ENCODE measurements at regions not wholly inside any gene's neighbourhood (a gene's known extent, or its start where the extent isn't known, plus 50 kb on each side); places are given as distances from the start of the nearest gene placed in this dataset.
A peak's percentile ranks its signal among the peaks of the same experiment; 100 is the strongest.

DNA sequence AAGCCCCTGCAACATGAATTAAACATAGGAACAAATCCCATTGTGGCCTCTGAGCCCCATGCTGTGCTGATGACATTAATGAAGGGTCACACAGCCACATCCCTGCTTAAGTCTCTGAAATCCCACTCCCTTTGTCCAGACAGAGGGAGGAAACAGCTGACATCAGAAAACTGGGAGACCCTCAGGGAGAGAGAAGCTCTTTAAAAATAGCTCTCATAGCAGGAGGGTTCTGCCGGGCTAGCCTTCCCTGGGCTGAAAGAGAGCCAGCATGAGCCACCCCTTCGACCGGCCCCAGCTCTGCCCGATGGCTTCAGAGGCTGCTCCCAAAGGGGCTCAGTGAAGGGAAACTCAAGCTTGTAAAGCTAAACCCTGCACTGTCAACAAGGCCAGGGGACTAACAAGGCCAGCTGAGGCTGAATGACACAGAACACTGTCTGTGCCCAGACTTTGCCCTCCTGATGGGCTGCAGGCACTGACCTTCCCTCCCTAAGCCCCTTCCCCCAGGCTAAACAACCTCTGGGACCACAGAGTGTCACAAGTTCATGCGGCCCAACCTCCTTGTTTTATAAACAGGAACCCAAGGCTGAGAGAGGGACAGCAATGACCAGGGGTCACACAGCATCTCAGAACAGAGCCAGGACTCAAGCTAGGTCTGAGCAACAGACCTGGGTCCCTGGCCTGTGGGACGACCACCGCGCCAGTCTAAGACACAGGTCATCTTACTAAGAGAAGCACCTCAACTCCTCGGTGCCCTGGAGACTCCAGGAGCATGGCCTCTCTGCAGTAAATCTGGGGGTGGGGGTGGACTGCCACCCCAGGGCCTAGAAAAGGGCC is 163.8 kb downstream of the CHST1 start (continued):
- no peak for TF ChIP-seq LCORL (IDR thresholded peaks at IDR 0.05)
- peak; percentile 66; the same call in 1 of the 2 replicates for TF ChIP-seq LCORL (CRISPR knock-in tag; IDR thresholded peaks at IDR 0.05)
- TF ChIP-seq, protein P1, sequence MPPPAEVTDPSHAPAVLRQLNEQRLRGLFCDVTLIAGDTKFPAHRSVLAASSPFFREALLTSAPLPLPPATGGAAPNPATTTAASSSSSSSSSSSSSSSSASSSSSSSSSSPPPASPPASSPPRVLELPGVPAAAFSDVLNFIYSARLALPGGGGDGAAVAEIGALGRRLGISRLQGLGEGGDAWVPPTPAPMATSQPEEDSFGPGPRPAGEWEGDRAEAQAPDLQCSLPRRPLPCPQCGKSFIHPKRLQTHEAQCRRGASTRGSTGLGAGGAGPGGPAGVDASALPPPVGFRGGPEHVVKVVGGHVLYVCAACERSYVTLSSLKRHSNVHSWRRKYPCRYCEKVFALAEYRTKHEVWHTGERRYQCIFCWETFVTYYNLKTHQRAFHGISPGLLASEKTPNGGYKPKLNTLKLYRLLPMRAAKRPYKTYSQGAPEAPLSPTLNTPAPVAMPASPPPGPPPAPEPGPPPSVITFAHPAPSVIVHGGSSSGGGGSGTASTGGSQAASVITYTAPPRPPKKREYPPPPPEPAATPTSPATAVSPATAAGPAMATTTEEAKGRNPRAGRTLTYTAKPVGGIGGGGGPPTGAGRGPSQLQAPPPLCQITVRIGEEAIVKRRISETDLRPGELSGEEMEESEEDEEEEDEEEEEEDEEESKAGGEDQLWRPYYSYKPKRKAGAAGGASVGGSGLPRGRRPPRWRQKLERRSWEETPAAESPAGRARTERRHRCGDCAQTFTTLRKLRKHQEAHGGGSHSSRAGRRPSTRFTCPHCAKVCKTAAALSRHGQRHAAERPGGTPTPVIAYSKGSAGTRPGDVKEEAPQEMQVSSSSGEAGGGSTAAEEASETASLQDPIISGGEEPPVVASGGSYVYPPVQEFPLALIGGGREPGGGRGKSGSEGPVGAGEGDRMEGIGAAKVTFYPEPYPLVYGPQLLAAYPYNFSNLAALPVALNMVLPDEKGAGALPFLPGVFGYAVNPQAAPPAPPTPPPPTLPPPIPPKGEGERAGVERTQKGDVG (CRISPR knock-in tag; IDR thresholded peaks at IDR 0.05; ENCODE audit: borderline replicate concordance) = no peak
- TF ChIP-seq GATAD1 (CRISPR knock-in tag; IDR thresholded peaks at IDR 0.05) = no peak
- TF ChIP-seq SP2 (CRISPR knock-in tag; IDR thresholded peaks at IDR 0.05) = no peak
- peak; percentile 45; the same call in 1 of the 2 replicates for TF ChIP-seq RXRB (CRISPR knock-in tag; IDR thresholded peaks at IDR 0.05; ENCODE audit: borderline replicate concordance)
- no peak for TF ChIP-seq SMC3 (IDR thresholded peaks at IDR 0.05; ENCODE audit: low read length)
- no peak for TF ChIP-seq RARG (CRISPR knock-in tag; IDR thresholded peaks at IDR 0.05; ENCODE audit: low read depth)
- TF ChIP-seq, protein P2, sequence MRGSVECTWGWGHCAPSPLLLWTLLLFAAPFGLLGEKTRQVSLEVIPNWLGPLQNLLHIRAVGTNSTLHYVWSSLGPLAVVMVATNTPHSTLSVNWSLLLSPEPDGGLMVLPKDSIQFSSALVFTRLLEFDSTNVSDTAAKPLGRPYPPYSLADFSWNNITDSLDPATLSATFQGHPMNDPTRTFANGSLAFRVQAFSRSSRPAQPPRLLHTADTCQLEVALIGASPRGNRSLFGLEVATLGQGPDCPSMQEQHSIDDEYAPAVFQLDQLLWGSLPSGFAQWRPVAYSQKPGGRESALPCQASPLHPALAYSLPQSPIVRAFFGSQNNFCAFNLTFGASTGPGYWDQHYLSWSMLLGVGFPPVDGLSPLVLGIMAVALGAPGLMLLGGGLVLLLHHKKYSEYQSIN (CRISPR knock-in tag; IDR thresholded peaks at IDR 0.05; ENCODE audit: borderline replicate concordance) = no peak
- no peak for TF ChIP-seq KLF12 (CRISPR knock-in tag; IDR thresholded peaks at IDR 0.05; ENCODE audit: borderline replicate concordance)
- TF ChIP-seq ZNF850 (CRISPR knock-in tag; conservative IDR thresholded peaks at IDR 0.05) = no peak
- no peak for TF ChIP-seq ZNF552 (CRISPR knock-in tag; IDR thresholded peaks at IDR 0.05; ENCODE audit: borderline replicate concordance)
- TF ChIP-seq DMAP1 (CRISPR knock-in tag; IDR thresholded peaks at IDR 0.05) = no peak
- TF ChIP-seq, protein P3, sequence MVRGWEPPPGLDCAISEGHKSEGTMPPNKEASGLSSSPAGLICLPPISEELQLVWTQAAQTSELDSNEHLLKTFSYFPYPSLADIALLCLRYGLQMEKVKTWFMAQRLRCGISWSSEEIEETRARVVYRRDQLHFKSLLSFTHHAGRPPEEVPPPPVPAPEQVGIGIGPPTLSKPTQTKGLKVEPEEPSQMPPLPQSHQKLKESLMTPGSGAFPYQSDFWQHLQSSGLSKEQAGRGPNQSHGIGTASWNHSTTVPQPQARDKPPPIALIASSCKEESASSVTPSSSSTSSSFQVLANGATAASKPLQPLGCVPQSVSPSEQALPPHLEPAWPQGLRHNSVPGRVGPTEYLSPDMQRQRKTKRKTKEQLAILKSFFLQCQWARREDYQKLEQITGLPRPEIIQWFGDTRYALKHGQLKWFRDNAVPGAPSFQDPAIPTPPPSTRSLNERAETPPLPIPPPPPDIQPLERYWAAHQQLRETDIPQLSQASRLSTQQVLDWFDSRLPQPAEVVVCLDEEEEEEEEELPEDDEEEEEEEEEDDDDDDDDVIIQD (CRISPR knock-in tag; IDR thresholded peaks at IDR 0.05; ENCODE audit: low read depth) = no peak
- TF ChIP-seq ISX (CRISPR knock-in tag; conservative IDR thresholded peaks at IDR 0.05) = no peak
- no peak for TF ChIP-seq ZNF749 (CRISPR knock-in tag; IDR thresholded peaks at IDR 0.05; ENCODE audit: borderline replicate concordance)
- peak; percentile 64 for TF ChIP-seq RARA (CRISPR knock-in tag; IDR thresholded peaks at IDR 0.05)
- TF ChIP-seq ZNF3 (CRISPR knock-in tag; IDR thresholded peaks at IDR 0.05) = no peak
- peak; percentile 67; the same call in 1 of the 2 replicates for TF ChIP-seq SALL1 (CRISPR knock-in tag; IDR thresholded peaks at IDR 0.05)
- no peak for TF ChIP-seq ZNF577 (CRISPR knock-in tag; IDR thresholded peaks at IDR 0.05; ENCODE audit: borderline replicate concordance, low read depth)
- TF ChIP-seq, protein P4, sequence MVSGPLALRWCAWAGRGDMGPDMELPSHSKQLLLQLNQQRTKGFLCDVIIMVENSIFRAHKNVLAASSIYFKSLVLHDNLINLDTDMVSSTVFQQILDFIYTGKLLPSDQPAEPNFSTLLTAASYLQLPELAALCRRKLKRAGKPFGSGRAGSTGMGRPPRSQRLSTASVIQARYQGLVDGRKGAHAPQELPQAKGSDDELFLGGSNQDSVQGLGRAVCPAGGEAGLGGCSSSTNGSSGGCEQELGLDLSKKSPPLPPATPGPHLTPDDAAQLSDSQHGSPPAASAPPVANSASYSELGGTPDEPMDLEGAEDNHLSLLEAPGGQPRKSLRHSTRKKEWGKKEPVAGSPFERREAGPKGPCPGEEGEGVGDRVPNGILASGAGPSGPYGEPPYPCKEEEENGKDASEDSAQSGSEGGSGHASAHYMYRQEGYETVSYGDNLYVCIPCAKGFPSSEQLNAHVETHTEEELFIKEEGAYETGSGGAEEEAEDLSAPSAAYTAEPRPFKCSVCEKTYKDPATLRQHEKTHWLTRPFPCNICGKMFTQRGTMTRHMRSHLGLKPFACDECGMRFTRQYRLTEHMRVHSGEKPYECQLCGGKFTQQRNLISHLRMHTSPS (CRISPR knock-in tag; IDR thresholded peaks at IDR 0.05; ENCODE audit: low read depth) = 0 out of 2 replicates have a peak, but pooled peaks have one; percentile 54
